ENCODE measurements at regions not wholly inside any gene's neighbourhood (a gene's known extent, or its start where the extent isn't known, plus 50 kb on each side); places are given as distances from the start of the nearest gene placed in this dataset.

DNA sequence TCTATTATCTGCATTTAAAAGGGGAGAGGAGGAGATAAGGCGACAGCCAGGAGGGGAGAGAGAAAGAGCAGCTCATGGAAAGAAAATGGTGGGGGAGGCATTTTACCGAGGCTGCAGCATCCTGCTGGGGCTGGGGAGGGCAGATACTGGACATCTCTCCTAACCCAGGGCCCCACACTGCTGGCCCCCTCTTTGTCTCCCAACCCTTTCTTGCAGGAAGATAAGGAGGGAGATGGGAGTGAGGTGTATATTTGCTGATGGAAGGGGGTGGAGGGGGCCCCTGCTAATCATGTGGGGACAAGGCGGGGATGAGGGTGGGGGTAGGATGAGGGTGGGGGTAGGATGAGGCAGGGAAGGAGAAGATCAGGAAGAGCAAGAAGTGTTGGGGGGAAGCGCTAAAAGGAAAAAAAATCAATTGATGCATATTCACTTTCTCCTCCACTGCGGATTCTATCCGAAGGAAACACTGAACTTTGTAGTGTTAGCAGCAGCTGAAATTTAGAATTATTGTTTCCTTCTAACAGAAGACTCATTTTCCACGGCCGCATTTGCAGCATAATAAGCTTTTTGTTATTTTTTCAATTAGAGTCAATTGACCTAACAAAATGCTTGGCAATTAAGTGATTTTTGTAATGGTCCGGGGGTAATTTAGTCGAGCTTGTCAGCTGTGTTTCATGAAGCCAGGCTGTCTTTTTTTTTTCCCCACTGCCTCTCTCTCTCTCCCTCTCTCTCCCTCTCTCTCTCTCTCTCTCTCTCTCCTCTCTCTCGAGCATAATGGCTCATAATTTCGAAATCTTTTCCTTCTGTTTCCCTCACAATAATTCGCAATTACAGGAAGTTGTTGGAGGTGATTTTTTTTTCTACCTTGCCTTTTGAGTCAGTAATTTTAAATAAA is 1134.6 kb downstream of the BCL11B start:
- Histone ChIP-seq H3K9me3 (no peaks in the 10 kb centered on the region), H3K36me3 (no peaks in the 10 kb centered on the region), H3K27ac (no peak overlapping the region), H3K4me1 (no peaks in the 10 kb centered on the region), H3K4me3 (replicated peaks in 1 of 3) (no peak overlapping the region), H3K27me3 (no peaks in the 10 kb centered on the region)
- DNase-seq = no peak
- intact Hi-C loops (cut with DNase I) = loop anchor here (5.0 kb wide), 1 partner anchor 1130 kb away; no protein-coding TSS in a partner anchor
- no peak for TF ChIP-seq POLR2A (IDR thresholded peaks at IDR 0.05)
- TF ChIP-seq, protein P1, sequence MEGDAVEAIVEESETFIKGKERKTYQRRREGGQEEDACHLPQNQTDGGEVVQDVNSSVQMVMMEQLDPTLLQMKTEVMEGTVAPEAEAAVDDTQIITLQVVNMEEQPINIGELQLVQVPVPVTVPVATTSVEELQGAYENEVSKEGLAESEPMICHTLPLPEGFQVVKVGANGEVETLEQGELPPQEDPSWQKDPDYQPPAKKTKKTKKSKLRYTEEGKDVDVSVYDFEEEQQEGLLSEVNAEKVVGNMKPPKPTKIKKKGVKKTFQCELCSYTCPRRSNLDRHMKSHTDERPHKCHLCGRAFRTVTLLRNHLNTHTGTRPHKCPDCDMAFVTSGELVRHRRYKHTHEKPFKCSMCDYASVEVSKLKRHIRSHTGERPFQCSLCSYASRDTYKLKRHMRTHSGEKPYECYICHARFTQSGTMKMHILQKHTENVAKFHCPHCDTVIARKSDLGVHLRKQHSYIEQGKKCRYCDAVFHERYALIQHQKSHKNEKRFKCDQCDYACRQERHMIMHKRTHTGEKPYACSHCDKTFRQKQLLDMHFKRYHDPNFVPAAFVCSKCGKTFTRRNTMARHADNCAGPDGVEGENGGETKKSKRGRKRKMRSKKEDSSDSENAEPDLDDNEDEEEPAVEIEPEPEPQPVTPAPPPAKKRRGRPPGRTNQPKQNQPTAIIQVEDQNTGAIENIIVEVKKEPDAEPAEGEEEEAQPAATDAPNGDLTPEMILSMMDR (IDR thresholded peaks at IDR 0.05) = no peak
- 24 to 30% methylated on average over 13 of the region's 13 CpGs for WGBS, 2 donors

DNA sequence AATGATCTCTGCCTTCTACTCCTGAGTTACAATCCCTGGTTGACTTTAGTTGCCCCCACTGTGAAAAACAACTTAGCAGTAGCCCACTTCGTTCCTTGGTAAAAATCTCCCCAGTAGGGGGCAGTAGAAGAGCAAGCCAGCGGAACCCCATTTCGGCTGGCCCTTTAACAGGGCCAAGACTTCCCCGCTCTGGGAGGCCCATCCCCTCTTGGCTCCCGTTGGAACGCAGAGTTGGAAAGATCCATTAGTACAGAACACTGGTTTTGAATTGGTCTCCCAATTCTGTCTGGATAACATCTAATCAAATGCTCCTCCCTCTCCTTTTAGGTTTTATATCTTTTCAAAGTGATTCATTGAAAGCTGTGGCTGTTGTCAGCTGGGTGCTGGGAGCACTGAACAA is 1133.3 kb downstream of the BCL11B start:
- intact Hi-C loops (cut with DNase I) = loop anchor here (5.0 kb wide), 1 partner anchor 1129 kb away; no protein-coding TSS in a partner anchor
- H3K27ac ChIP-seq = no peak overlapping the region
- H3K4me1 ChIP-seq = no peaks in the 10 kb centered on the region
- H3K9me3 ChIP-seq = no peaks in the 10 kb centered on the region
- H3K36me3 ChIP-seq = no peaks in the 10 kb centered on the region
- no peaks in the 10 kb centered on the region for H3K27me3 ChIP-seq
- 5 to 11% methylated on average over 6 of the region's 6 CpGs for WGBS, 2 donors
- peak; percentile 44 to 48 for DNase-seq
- no peak for TF ChIP-seq POLR2A (IDR thresholded peaks at IDR 0.05)
- TF ChIP-seq, protein P1 (IDR thresholded peaks at IDR 0.05) = peak in 5 of 6 experiments; percentile 19 to 61 (median 42)
- no peak overlapping the region for H3K4me3 ChIP-seq (replicated peaks in 1 of 3)

DNA sequence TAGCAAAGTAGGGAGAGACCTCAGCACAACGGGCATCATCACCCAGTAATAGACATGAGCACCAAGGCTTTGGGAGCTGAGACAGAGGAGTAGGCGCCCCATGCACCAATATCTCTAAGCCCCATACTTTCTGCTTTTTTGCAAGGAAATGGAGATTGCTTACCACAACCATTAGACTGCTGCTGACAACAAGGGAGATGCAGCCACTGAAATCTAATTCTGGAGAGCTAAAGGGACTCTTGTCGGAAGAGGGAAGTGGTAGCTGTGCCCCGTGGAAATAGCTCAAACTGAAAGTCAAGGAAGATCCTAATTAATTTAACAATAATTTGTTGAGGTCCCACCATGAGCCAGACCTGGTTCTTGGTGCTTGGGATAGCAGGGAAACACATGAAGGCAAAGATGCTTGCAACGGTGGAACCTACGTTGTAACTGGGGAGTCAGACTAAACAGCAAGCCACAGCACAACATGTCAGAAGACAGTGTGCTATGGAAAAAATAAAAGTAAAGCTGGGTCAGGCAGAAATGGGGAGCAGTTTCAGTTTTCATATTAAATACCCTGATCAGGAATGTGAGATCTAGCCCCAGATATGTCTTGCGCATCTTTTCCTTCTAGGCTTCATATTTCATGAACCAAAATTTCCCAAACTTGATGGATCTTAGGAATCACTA is 1131.0 kb downstream of the BCL11B start:
- WGBS, 2 donors = 84 to 85% methylated on average over 7 of the region's 7 CpGs
- no peaks in the 10 kb centered on the region for H3K4me1 ChIP-seq
- TF ChIP-seq, protein P1 (IDR thresholded peaks at IDR 0.05) = no peak
- no peak for TF ChIP-seq POLR2A (IDR thresholded peaks at IDR 0.05)
- no peak overlapping the region for H3K4me3 ChIP-seq (replicated peaks in 1 of 3)
- intact Hi-C loops (cut with DNase I) = no loop called here
- no peaks in the 10 kb centered on the region for H3K27me3 ChIP-seq
- H3K27ac ChIP-seq = no peak overlapping the region
- no peaks in the 10 kb centered on the region for H3K9me3 ChIP-seq
- H3K36me3 ChIP-seq = no peaks in the 10 kb centered on the region
- no peak for DNase-seq

DNA sequence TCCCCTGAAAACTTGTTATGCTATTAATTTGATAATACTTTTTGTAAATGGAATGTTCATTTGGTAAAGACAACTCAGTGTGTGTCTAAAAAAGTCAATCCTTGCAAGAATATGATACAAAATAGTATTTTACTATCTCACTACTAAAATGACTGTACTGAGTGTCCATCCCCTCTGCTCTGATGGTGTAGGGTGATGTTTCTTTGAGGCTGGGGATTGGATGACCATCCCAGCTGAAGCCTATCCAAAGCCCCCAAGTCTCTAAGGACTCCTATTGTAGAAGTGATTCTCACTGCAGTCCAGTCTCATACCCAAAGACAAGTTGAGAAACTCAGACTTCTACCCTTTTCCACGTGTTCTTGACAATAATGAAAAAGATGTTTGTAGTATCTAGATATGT is 1128.4 kb downstream of the BCL11B start:
- Histone ChIP-seq H3K36me3 (no peaks in the 10 kb centered on the region), H3K27me3 (no peaks in the 10 kb centered on the region), H3K4me3 (replicated peaks in 1 of 3) (no peak overlapping the region), H3K4me1 (no peaks in the 10 kb centered on the region), H3K27ac (no peak overlapping the region), H3K9me3 (no peaks in the 10 kb centered on the region)
- DNase-seq = no peak
- intact Hi-C loops (cut with DNase I) = no loop called here
- WGBS, 2 donors = 62 to 72% methylated on average over 1 of the region's 1 CpG
- TF ChIP-seq, protein P1 (IDR thresholded peaks at IDR 0.05) = no peak
- TF ChIP-seq POLR2A (IDR thresholded peaks at IDR 0.05) = no peak

DNA sequence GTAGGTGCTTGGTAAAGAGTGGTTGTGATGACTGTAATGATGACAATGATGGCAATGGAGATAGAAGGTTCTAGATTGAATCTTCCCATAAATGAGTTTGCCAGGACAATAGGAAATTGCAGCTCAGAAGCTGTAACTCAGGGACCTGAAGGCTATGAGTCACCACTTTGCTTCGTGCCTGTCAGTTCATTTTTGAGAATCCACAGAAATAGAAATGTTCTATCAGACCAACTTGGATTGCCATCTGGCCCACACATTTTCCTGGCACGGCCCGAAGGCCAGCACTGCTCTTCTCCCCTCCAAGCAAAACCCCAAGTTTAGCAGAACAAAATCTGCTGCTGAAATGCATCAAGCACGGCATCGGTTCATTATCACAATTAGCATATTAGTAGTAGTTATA is 1127.0 kb downstream of the BCL11B start:
- TF ChIP-seq, protein P1 (IDR thresholded peaks at IDR 0.05) = no peak
- TF ChIP-seq POLR2A (IDR thresholded peaks at IDR 0.05) = no peak
- Histone ChIP-seq H3K36me3 (no peaks in the 10 kb centered on the region), H3K9me3 (no peaks in the 10 kb centered on the region), H3K27ac (no peak overlapping the region), H3K4me1 (no peaks in the 10 kb centered on the region), H3K4me3 (replicated peaks in 1 of 3) (no peak overlapping the region), H3K27me3 (no peaks in the 10 kb centered on the region)
- intact Hi-C loops (cut with DNase I) = no loop called here
- 83 to 90% methylated on average over 5 of the region's 5 CpGs for WGBS, 2 donors
- no peak for DNase-seq
